ENCODE measurements at regions not wholly inside any gene's neighbourhood (a gene's known extent, or its start where the extent isn't known, plus 50 kb on each side); places are given as distances from the start of the nearest gene placed in this dataset.
"Not testable (repeated sequence)": the region's sequence is repeated elsewhere in the genome, so short reads cannot be mapped to it uniquely, and the experiment has no call there.

- DNase-seq (ENCODE audit: low spot score): not testable (repeated sequence)
These were observed 370.4 kb upstream of the CLNK start for GRCh38 chr4:11054937-11055336.

DNA sequence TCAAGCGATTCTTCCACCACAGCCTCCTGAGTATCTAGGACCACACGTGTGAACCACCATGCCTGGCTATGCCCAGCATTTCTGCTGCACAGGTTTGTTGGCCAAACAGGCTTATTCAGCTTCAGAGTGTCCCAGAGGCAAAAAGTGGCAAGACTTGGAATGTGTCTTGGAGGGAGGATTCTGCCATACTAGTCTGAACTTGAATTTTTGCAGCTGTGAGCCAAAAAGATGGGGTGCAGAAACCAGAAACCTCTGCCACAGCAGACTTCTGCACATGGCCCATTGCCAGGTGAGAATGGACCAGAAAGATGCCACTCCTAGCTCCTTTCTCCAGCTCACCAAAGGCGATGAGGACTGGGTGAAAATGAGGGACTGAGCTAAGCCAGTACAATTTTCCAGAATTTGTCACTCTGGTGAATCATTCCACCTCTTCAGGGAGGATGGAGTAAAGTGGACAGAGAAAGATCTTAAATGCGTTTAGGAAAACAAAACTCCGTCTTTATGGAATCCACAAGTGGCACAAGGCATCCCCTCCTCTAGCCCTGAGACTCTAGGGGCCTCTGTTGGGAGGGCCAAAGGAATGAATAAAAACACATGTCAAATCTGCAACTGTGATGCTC lies 369.1 kb upstream of the CLNK start:
- DNase-seq (ENCODE audit: low spot score): no peak

DNA sequence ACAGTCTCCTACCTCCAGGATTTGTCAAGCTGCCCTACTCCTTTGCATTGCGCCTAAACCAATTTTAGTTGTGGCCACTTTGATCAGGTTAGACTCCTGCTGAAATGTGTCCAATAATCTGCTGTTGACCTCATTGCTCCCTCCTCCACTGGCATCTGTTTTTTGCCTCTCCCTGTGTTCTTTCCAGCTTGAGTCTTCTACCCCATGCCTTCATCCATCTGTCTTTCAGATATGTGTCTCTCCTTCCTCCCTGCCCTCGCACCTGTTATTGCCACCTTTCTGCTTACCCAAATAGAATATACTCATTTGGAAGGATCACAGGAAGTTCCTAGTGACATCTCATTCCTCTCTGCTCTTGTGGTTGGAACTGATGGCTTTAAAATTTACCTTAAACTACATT lies 366.6 kb upstream of the CLNK start:
- DNase-seq (ENCODE audit: low spot score): no peak

DNA sequence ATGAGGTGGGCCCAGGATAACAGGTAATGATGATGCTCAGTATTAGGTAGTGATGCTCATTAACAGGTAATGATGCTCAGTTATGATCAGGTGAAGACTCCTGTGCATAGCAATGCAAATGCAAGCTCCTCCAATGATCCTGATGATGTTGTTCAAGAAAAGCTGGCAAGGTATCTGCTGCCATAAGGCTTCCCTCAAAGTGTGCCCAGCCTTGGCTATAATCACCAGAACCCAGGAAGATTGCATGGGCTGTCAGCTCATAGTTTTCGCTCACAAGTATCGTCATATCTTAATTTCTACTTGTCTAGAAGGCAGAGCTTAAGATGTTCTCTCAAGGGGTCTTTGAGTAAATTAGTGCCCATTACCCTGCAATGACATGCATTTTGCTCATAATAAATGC lies 366.2 kb upstream of the CLNK start:
- DNase-seq (ENCODE audit: low spot score): no peak

- DNase-seq (ENCODE audit: low spot score): no peak
These were observed 364.4 kb upstream of the CLNK start for GRCh38 chr4:11049001-11049400.

DNA sequence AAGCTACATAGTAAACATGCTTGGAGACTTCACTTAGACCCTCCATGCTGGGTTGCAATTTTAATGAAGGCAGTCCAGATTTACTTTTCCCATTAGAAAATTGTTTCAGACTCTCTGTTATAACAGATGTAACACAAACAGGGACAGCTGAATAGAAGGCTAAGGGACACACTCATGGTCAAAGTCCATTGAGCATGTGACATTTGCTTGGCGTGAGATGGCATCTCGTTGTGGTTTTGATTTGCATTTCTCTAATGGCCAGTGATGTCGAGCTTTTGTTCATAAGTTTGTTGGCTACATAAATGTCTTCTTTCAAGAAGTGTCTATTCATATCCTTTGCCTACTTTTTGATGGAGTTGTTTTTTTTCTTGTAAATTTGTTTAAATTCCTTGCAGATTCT lies 358.2 kb upstream of the CLNK start:
- DNase-seq (ENCODE audit: low spot score): peak; percentile 48

DNA sequence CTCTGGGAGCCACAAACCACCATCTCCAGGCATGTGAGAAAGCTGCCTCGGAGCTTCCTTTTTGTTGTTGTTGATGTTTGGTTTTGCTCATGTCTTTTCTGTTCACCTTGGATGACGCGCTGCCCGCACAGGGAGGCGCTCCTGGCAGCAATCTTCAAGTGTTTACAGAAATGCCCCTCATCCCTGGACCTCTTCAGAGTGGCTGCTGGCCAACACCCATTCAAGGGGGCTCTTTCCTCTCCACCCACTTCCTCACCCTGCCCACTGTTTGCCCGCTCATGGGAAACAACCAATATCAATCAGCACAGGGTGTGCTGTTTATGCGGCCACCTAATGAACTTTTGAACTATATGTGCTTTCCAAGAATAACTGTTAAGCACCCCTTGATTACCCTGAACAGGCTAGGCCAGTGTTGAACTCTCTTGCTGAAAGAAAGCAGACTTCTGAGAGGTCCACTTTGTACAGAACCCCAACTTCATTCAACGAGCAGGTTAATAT lies 355.1 kb upstream of the CLNK start:
- DNase-seq (ENCODE audit: low spot score): no peak

- no peak for DNase-seq (ENCODE audit: low spot score)
These were observed 354.4 kb upstream of the CLNK start for GRCh38 chr4:11038926-11039325.

DNA sequence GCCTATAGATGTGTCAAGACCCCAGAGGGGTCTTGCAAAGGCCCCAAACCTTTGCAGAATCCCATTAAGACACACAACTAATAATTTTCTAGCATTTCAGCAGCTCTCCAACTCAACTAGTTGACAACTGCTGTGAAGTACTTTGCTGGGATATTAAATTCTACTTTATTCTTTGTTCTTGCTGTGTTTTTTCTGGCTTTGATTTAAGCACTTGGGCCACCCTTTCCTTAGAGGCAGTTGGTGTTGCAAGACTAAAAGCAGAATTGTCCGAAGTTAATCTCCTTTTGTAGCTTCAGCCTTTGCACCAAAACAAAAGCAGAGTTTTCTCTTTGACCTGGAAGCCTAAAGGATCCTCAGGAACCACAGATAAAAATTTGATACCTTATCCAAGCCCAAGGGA lies 353.1 kb upstream of the CLNK start:
- no peak for DNase-seq (ENCODE audit: low spot score)

GRCh38 chr4:11028334-11028733 lies 343.8 kb upstream of the CLNK start:
- DNase-seq (ENCODE audit: low spot score): no peak

- no peak for DNase-seq (ENCODE audit: low spot score)
These were observed 336.8 kb upstream of the CLNK start for GRCh38 chr4:11021333-11021732.

DNA sequence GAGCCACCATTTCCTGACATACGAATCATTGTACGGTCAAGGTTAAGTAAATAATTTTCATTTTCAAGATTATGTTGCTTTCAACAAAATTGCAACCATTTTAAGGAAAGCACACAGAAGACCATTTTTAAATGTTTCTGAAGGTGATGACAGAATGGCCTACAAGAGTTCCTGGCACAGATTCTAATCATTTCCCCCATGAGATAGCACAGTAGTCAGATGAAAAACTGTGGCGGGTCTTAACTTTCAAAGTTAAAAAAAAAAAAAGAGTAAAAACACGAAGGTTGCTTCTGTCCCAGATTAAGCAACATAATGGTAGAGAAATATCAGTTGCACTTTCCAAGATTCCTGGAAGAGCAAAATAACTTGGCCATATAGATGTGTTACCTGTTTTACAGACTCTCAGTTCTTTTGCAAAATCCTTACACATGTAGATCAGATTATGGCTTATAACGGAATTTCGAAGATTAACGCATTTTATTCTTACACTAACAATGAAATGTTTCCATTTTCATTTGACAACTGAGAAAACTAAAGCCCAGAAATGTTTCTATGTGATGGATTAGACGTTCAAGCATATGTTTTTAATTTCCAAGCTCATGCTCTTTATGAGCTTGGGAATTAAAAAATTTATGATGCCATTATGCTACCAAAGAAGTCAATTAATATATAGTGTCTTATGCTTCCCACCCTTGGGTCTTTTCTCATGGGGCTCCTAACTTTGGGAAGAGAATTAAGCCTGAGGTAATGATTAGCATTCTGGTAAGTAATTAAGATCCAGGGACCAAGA lies 335.1 kb upstream of the CLNK start:
- no peak for DNase-seq (ENCODE audit: low spot score)

GRCh38 chr4:11014199-11014598 lies 329.6 kb upstream of the CLNK start:
- DNase-seq (ENCODE audit: low spot score): no peak

GRCh38 chr4:11013094-11013664 lies 328.6 kb upstream of the CLNK start:
- no peak for DNase-seq (ENCODE audit: low spot score)

GRCh38 chr4:11011249-11011648 lies 326.7 kb upstream of the CLNK start:
- DNase-seq (ENCODE audit: low spot score): peak; percentile 13

- DNase-seq (ENCODE audit: low spot score): no peak
These were observed 326.1 kb upstream of the CLNK start for GRCh38 chr4:11010624-11011023.

DNA sequence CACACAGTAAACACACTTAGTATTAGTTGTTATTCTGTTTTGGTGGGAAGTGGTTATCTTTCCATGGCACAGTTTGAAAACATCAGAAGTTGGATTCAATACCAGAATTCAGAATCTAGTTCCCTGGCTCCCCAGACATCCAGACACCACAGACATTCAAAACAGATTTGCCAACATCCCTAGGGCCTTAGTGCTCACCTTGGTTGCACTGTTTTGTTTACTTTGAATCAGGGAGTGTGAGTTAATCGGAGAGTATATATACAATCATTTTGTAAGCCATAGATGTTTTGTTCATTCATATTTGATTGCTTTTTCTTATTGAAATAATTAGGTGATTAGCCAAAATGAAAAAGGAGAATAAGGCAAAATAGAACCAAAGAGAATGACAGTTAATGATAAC lies 324.7 kb upstream of the CLNK start:
- DNase-seq (ENCODE audit: low spot score): no peak

- DNase-seq (ENCODE audit: low spot score): no peak
These were observed 320.7 kb upstream of the CLNK start for GRCh38 chr4:11005300-11005699.

DNA sequence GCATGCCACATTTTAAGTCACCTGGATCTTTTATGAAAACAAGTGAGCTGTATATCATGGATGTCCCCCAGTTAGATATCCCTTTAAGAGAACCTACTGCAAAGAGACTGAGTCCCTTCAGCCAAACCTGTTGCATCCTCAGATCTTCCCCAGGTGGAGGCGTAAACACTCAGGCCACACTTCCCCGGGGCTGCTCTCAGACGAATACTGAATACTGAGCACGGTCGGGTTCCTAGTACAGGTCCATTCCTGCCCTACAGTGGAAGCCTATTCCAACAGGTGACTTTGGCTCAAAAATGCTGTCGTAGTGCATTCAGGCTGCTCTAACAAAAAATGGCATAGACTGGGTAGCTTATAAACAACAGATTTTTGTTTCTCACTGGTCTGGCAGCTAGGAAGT lies 320.2 kb upstream of the CLNK start:
- no peak for DNase-seq (ENCODE audit: low spot score)

DNA sequence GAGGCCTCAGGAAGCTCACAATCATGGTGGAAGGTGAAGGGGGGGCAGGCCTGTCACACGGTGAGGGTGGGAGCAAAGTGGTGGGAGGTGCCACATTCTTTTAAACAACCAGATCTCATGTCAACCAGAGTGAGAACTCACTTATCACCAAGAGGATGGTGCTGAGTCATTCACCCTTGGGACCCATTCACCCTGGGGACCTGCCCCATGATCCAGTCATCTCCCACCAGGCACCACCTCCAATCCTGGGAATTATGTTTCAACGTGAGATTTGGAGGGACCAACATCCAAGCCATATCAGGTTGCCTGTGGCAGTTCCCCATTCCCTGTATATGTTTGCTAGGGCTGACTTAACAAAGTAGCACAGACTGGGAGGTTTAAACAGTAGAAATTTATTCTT lies 318.4 kb upstream of the CLNK start:
- DNase-seq (ENCODE audit: low spot score): no peak

- DNase-seq (ENCODE audit: low spot score): no peak
These were observed 314.3 kb upstream of the CLNK start for GRCh38 chr4:10998846-10999245.

GRCh38 chr4:10984815-10985214 lies 300.2 kb upstream of the CLNK start:
- no peak for DNase-seq (ENCODE audit: low spot score)
